LoVo (cell line): ENCODE measurements at regions not wholly inside any gene's neighbourhood (a gene's known extent, or its start where the extent isn't known, plus 50 kb on each side); places are given as distances from the start of the nearest gene placed in this dataset.

Experiments used
- DNase-seq: peaks from one replicate; pipeline ENCODE4 v3.0.0-alpha.2; 2016; ENCODE audit warnings: low spot score

DNA sequence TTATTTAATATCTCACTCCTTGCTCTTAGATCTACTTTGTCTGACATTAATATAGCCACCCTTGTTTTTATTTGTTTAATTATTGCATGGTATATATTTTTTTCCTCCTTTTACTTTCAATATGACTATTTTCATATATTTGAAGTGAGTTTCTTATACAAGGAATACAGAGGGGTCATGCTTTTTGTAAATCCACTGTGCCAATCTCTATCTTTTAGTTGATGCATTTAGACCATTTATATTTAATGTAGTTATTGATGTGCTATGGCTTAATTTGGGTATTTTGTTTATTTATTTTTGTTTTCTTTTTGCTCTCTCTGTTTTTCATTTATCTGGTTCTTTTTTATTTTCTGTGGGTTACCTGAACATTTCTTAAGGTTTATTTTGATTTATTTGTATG lies 750.6 kb downstream of the TMEM182 start:
- no peak for DNase-seq

DNA sequence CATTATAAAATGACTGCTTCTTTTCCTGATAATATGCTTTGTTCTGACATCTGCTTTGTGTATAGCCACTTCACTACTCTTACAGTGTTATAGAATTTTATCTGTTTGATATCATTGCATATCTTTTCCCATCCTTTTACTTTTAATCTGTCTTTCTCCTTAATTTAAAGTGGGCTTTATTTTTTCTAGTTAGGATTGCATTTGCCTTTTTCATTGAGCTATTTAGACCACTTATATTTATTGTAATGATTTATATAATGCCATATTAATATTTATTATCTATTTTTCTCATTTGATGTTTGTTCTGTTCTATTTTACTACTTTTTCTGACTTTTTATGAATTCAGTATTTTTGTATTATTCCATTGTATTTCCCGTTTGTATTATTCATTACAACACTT lies 758.7 kb downstream of the TMEM182 start:
- DNase-seq: no peak

GRCh38 chr2:103525756-103526155 lies 763.9 kb downstream of the TMEM182 start:
- DNase-seq: no peak

GRCh38 chr2:103526757-103527156 lies 764.9 kb downstream of the TMEM182 start:
- DNase-seq: no peak

DNA sequence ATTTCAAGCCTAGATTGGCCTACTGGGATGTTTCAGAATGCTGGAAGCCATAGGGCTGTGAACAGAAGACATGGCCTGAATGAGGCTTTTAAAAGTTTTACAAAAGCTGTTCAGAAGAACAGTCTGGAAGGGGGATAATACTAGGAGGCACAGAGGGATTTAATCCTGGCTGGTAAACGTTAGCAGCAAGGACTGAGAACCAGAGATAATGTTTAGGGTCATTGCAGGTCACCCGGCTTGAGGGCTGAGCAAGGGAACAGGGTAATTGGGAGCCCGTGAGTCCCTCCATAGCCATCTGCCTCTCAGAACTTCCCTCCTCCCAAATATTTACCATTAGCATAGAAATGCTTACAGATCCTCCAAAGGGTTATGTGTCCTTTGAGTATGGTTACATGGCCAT lies 765.4 kb downstream of the TMEM182 start:
- no peak for DNase-seq

DNA sequence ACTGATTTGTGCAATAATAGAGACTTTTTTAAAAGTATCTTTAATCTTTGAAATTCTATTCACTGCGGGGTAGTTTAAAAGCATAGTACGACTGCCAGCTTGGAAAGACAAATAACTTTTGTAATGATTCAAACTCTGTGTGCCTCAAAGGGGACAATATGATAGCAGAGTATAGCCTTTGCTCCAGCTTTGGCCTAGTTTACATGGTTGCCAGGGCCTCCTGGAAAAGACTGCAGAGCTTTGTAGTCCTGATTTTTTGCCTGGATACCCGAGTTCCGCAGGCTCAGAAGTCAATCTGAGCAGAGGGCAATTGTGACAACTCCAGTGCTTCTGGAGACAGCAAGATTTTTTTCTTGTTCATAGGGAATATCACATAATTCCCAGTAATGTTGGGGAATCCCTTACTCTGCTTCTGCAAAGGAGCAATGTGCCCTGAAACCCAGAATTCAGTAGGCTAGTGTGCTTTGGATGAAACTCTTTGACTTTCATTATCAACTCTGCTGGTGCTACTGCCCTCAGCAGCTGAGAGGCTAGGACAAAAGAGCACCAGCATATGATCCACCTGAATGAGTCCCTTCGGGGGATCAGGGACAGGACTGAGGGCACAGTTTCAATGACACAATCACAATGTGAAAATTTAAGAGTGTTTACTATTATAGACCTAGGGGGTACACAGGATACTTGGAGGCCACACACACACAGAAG lies 768.1 kb downstream of the TMEM182 start:
- DNase-seq: no peak

DNA sequence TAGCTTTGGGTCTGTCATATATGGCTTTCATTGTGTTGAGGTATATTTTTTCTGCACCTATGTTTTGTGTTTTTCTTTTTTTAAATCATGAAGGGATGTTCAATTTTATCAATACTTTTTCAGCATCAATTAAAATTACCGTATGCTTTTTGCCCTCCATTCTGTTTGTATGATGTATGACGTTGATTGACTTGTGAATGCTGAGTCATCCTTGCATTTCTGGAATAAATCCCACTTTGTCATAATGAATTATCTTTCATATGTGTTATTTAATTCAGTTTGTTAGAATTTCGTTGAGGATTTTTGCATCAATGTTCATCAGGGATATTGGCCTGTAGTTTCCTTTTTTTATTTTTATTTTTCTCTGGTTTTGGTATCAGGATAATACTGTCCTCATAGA lies 790.9 kb downstream of the TMEM182 start:
- DNase-seq: no peak

- DNase-seq: no peak
Observed at GRCh38 chr2:103594823-103595222, 833.0 kb downstream of the TMEM182 start.

DNA sequence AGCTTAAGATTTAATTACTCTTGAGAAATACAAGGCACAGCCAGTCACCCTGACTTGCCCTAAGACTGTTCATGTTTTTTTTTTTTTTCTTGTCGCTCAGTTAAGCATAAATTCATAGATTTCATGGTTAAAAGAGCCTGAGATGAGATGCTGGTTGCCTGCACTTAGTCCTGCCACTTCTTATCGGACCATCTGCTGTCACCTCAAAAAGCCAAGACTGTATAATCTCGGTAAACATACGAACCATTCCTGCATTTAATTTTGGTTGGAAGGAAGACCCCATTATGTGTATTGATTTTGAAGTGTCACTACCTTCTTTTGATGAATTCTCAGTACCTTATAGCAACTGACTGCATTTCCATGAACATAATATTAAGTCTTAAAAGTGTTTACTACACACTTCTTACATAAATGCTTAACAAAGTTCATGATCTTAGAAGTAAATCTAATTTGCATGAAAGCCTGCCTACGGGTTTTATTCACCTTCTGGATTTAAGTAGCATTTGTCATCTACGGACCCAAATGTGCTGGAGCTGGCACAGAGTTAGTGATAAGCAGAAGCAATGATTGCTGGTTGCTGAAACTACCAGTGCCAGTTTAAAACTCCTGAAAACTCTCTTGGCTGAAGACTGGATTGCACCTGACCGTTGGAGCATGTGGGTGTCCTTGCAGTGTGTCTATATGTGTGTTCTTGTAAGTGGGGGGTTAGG lies 843.4 kb downstream of the TMEM182 start:
- no peak for DNase-seq

DNA sequence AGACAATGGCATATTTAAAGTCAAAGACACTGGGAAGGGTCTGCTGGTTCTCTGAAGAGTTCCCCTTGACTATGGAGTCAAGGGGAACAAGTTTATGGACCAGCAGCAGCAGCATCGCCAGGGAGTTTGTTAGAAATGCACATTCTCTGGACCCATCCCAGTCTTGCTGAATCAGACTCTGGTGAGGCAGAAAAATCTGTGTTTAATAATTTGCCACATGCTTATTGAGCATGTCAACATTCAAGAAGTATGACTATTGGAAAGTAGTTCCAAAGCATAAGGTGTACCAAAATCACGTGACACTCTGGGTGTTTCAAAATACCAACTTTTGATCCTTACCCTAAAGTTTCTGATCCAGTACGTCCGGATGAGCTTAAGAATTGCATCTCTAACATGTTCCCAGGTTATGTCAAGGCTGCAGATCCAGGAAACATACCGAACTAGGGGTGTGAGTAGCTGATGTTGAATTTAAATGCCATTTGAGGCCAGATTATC lies 853.8 kb downstream of the TMEM182 start:
- no peak for DNase-seq

- DNase-seq: no peak
Observed at GRCh38 chr2:103616891-103617290, 855.1 kb downstream of the TMEM182 start.

GRCh38 chr2:103618112-103618511 lies 856.3 kb downstream of the TMEM182 start:
- no peak for DNase-seq

DNA sequence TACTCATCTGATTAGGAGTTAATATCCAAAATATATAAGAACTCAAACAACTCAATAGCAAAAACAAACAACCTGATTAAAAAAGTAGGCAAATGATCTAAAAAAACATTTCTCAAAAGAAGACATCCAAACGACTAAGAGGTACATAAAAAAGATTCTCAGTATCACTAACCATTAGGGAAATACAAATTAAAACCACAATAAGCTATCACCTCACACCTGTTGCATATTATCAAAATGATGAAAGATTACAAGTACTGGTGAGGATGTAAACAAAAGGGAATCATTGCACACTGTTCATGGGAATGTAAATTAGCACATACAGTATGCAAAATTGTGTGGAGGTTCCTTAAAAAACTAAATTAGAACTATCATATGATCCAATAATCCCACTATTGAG lies 865.5 kb downstream of the TMEM182 start:
- no peak for DNase-seq

- DNase-seq: no peak
Observed at GRCh38 chr2:103638978-103639377, 877.1 kb downstream of the TMEM182 start.

DNA sequence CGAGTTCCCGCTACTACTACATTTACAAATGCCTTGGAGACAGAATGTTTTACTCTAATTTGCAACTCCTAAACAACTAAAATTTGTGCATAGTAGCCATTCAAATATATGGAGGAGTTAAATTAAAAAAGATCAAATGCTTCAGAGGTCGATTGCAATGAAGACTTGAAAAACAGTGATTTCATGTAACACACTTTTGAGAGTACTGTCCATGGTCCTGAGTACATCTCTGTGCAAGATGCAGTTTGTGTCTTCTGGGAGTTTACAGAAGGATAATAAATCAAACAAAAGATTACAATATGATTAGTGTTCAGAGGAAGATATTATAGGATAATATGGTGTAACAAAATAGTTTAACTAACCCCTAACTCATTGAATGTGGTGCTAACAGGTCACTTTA lies 894.7 kb downstream of the TMEM182 start:
- DNase-seq: no peak

DNA sequence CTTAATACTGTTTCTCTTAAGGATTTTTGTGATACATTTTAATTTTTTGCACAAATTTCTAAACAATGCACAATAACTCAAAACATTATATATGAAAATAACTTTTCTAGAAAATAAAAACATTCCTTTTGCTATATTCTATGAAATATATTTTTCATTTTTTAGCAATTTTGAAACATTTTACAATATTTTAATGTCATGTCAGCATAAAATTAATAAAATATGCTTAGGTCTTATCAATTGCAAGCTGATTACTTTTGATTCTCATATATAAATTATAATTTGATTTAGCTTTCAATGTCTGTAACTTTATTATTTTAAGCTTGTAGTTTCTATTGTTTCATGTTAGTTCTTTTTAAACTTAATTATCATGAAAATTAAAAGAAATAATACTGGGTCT lies 898.7 kb downstream of the TMEM182 start:
- no peak for DNase-seq

DNA sequence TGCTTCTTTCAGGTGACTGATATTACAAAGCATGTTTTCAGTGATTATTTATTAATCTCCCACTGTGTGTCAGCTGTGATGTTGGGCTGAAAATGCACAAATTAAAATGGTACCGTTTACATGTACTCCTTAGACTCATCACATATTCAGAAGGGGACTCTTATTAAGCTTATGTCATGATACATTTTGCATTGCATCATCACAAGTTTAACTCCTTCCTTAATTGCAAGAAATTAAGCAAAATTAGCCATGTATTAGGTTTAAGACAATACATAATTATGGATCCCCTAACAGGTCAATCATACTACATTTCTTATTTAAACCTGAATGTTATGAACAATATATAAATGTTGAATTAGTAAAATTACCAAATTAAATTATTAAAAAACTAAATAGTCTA lies 899.1 kb downstream of the TMEM182 start:
- DNase-seq: no peak

DNA sequence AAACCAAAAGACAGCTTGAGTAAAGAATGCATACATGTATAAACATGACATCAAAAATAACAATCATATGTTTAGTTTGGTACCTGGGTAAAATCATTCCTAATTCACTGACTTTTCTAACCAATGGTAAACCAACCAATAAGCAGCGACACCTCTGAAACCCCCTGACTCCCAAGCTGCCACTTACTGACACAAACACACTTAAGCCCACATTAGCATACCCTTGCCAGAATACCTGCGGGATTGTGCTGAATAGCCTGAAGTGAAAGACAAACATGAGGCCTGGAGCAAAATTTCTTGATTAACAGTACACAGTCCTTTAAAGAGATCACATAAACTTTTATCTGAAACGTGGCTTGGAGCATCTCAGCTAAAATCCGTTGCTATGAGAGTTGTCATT lies 902.9 kb downstream of the TMEM182 start:
- DNase-seq: no peak

- no peak for DNase-seq
Observed at GRCh38 chr2:103667335-103667884, 905.6 kb downstream of the TMEM182 start.

DNA sequence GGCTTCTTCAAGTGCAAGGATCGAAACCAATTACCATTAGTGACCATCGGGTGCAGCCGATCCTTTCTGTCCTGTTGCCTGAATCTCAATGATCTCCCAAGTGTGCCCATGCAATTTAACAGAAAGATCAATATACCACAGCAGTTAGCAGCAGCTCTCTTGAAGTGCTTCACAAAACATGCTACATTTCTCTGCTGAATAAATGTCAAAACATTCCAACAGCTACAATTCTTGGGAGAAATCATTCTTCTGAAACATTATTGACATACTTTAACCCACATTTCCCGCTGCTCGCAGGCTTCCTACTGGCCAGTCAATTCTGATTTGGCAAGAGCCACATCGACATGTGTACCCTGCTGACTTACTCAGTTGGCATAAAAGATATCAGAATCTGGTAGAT lies 907.7 kb downstream of the TMEM182 start:
- no peak for DNase-seq
